NCI-H345 treated with DMSO at 0.1 percent for 48 hours (cell line): ENCODE measurements at regions not wholly inside any gene's neighbourhood (a gene's known extent, or its start where the extent isn't known, plus 50 kb on each side); places are given as distances from the start of the nearest gene placed in this dataset.
"Not testable (repeated sequence)": the region's sequence is repeated elsewhere in the genome, so short reads cannot be mapped to it uniquely, and the experiment has no call there.

Experiments used
- DNase-seq: peaks from one replicate; lab custom pipeline; 2025; ENCODE audit not compliant: unreplicated experiment; lab: John Stamatoyannopoulos, UW

GRCh38 chr2:223283771-223284170 lies 231.8 kb downstream of the KCNE4 start:
- no peak for DNase-seq

GRCh38 chr2:223285370-223286265 lies 233.6 kb downstream of the KCNE4 start:
- DNase-seq = no peak

GRCh38 chr2:223294756-223295155 lies 242.8 kb downstream of the KCNE4 start:
- no peak for DNase-seq

GRCh38 chr2:223297788-223298187 lies 245.8 kb downstream of the KCNE4 start:
- DNase-seq = peak; percentile 77

- not testable (repeated sequence) for DNase-seq
Measured at GRCh38 chr2:223298329-223298728, 246.3 kb downstream of the KCNE4 start.

GRCh38 chr2:223300326-223300725 lies 248.3 kb downstream of the KCNE4 start:
- DNase-seq = no peak

- no peak for DNase-seq
Measured at GRCh38 chr2:223306371-223306770, 254.4 kb downstream of the KCNE4 start.

GRCh38 chr2:223311889-223312680 lies 260.1 kb downstream of the KCNE4 start:
- no peak for DNase-seq

GRCh38 chr2:223313101-223313500 lies 261.1 kb downstream of the KCNE4 start:
- no peak for DNase-seq

GRCh38 chr2:223314811-223315210 lies 262.8 kb downstream of the KCNE4 start:
- DNase-seq = no peak

GRCh38 chr2:223315813-223316212 lies 263.8 kb downstream of the KCNE4 start:
- DNase-seq = no peak

GRCh38 chr2:223316342-223316741 lies 264.4 kb downstream of the KCNE4 start:
- DNase-seq = no peak

- DNase-seq = no peak
Measured at GRCh38 chr2:223319601-223320000, 267.6 kb downstream of the KCNE4 start.

- DNase-seq = no peak
Measured at GRCh38 chr2:223324402-223324801, 272.4 kb downstream of the KCNE4 start.

- no peak for DNase-seq
Measured at GRCh38 chr2:223328578-223328977, 273.6 kb downstream of the SCG2 start.

- not testable (repeated sequence) for DNase-seq
Measured at GRCh38 chr2:223330747-223331146, 271.4 kb downstream of the SCG2 start.

- DNase-seq = no peak
Measured at GRCh38 chr2:223338016-223338415, 264.1 kb downstream of the SCG2 start.

- no peak for DNase-seq
Measured at GRCh38 chr2:223357076-223357475, 245.1 kb downstream of the SCG2 start.

GRCh38 chr2:223363085-223363484 lies 239.1 kb downstream of the SCG2 start:
- peak; percentile 21 for DNase-seq

- DNase-seq = no peak
Measured at GRCh38 chr2:223365158-223365679, 236.9 kb downstream of the SCG2 start.

GRCh38 chr2:223366566-223366965 lies 235.6 kb downstream of the SCG2 start:
- no peak for DNase-seq

- no peak for DNase-seq
Measured at GRCh38 chr2:223368481-223368880, 233.7 kb downstream of the SCG2 start.
